ENCODE measurements at regions not wholly inside any gene's neighbourhood (a gene's known extent, or its start where the extent isn't known, plus 50 kb on each side); places are given as distances from the start of the nearest gene placed in this dataset.
"Not testable (repeated sequence)": the region's sequence is repeated elsewhere in the genome, so short reads cannot be mapped to it uniquely, and the experiment has no call there.

DNA sequence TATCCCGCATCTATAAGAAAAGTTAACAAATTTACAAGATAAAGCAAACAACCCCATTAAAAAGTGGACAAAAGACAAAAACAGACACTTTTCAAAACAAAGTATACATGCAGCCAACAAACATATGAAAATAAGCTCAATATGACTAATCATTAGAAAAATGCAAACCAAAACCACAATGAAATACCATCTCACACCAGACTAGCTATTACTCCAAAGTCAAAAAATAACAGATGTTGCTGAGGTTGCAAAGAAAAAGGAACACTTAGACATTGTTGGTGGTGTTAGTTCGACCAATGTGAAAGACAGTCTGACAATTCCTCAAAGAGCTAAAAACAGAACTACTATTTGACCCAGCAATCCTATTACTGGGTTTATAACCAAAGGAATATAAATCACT, 968.6 kb upstream of the USP15 start (continued):
- TF ChIP-seq, protein P1, sequence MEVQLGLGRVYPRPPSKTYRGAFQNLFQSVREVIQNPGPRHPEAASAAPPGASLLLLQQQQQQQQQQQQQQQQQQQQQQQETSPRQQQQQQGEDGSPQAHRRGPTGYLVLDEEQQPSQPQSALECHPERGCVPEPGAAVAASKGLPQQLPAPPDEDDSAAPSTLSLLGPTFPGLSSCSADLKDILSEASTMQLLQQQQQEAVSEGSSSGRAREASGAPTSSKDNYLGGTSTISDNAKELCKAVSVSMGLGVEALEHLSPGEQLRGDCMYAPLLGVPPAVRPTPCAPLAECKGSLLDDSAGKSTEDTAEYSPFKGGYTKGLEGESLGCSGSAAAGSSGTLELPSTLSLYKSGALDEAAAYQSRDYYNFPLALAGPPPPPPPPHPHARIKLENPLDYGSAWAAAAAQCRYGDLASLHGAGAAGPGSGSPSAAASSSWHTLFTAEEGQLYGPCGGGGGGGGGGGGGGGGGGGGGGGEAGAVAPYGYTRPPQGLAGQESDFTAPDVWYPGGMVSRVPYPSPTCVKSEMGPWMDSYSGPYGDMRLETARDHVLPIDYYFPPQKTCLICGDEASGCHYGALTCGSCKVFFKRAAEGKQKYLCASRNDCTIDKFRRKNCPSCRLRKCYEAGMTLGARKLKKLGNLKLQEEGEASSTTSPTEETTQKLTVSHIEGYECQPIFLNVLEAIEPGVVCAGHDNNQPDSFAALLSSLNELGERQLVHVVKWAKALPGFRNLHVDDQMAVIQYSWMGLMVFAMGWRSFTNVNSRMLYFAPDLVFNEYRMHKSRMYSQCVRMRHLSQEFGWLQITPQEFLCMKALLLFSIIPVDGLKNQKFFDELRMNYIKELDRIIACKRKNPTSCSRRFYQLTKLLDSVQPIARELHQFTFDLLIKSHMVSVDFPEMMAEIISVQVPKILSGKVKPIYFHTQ (CRISPR knock-in tag; IDR thresholded peaks at IDR 0.05): no peak
- TF ChIP-seq ATF1 (CRISPR knock-in tag; IDR thresholded peaks at IDR 0.05) (no peak), ZNF416 (CRISPR knock-in tag; IDR thresholded peaks at IDR 0.05) (no peak), CBFB (CRISPR knock-in tag; IDR thresholded peaks at IDR 0.05; ENCODE audit: low read depth) (no peak)
- TF ChIP-seq, protein P2, sequence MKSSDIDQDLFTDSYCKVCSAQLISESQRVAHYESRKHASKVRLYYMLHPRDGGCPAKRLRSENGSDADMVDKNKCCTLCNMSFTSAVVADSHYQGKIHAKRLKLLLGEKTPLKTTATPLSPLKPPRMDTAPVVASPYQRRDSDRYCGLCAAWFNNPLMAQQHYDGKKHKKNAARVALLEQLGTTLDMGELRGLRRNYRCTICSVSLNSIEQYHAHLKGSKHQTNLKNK (CRISPR knock-in tag; IDR thresholded peaks at IDR 0.05): no peak

DNA sequence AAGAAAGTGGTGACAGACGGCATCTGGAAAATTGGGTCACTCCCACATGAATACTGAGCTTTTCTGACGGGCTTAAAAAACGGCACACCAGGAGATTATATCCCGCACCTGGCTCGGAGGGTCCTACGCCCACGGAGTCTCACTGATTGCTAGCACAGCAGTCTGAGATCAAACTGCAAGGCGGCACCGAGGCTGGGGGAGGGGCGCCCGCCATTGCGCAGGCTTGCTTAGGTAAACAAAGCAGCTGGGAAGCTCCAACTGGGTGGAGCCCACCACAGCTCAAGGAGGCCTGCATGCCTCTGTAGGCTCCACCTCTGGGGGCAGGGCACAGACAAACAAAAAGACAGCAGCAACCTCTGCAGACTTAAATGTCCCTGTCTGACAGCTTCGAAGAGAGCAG, 966.2 kb upstream of the USP15 start:
- H3K27me3 Mint-ChIP-seq (ENCODE audit: low read depth); CTCF ChIA-PET; H3K4me1 Mint-ChIP-seq; H3K4me3 Mint-ChIP-seq; DNase-seq (ENCODE audit: low spot score); ATAC-seq; H3K27ac Mint-ChIP-seq; POLR2A ChIA-PET: not testable (repeated sequence)
- H3K9me3 Mint-ChIP-seq: peaks cover 62% of the 10 kb centered on the region
- H3K36me3 Mint-ChIP-seq: peaks cover 39% of the 10 kb centered on the region

DNA sequence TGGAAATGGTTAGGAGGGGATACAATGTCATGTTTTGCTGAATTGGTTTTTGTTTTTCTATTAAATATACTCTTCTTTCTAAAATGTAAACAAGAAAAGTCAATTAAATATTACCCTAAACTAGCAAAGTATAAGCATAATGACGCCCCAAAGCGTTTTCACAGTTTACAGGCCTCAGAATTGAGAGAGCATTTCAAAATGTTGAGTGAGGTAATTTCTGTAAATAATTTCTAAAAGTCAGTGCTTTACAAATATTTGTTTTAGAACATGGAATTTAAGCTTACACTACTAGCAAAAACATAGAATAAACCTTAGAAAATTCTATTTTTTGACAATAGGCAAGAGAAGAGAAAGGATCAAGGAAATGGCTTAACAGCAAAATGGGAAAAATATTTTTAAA, 958.4 kb upstream of the USP15 start:
- no peak for TF ChIP-seq ZNF263 (CRISPR knock-in tag; IDR thresholded peaks at IDR 0.05; ENCODE audit: low read depth)
- TF ChIP-seq GRHL2 (CRISPR knock-in tag; IDR thresholded peaks at IDR 0.05; ENCODE audit: insufficient replicate concordance, severe bottlenecking): no peak
- no peak for TF ChIP-seq ZNF219 (CRISPR knock-in tag; IDR thresholded peaks at IDR 0.05; ENCODE audit: borderline replicate concordance)
- TF ChIP-seq, protein P3, sequence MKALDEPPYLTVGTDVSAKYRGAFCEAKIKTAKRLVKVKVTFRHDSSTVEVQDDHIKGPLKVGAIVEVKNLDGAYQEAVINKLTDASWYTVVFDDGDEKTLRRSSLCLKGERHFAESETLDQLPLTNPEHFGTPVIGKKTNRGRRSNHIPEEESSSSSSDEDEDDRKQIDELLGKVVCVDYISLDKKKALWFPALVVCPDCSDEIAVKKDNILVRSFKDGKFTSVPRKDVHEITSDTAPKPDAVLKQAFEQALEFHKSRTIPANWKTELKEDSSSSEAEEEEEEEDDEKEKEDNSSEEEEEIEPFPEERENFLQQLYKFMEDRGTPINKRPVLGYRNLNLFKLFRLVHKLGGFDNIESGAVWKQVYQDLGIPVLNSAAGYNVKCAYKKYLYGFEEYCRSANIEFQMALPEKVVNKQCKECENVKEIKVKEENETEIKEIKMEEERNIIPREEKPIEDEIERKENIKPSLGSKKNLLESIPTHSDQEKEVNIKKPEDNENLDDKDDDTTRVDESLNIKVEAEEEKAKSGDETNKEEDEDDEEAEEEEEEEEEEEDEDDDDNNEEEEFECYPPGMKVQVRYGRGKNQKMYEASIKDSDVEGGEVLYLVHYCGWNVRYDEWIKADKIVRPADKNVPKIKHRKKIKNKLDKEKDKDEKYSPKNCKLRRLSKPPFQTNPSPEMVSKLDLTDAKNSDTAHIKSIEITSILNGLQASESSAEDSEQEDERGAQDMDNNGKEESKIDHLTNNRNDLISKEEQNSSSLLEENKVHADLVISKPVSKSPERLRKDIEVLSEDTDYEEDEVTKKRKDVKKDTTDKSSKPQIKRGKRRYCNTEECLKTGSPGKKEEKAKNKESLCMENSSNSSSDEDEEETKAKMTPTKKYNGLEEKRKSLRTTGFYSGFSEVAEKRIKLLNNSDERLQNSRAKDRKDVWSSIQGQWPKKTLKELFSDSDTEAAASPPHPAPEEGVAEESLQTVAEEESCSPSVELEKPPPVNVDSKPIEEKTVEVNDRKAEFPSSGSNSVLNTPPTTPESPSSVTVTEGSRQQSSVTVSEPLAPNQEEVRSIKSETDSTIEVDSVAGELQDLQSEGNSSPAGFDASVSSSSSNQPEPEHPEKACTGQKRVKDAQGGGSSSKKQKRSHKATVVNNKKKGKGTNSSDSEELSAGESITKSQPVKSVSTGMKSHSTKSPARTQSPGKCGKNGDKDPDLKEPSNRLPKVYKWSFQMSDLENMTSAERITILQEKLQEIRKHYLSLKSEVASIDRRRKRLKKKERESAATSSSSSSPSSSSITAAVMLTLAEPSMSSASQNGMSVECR (CRISPR knock-in tag; IDR thresholded peaks at IDR 0.05; ENCODE audit: borderline replicate concordance): no peak
- TF ChIP-seq, protein P2 (CRISPR knock-in tag; IDR thresholded peaks at IDR 0.05): no peak
- no peak for TF ChIP-seq SMAD4 (CRISPR knock-in tag; IDR thresholded peaks at IDR 0.05)
- TF ChIP-seq CREB1 (CRISPR knock-in tag; IDR thresholded peaks at IDR 0.05): no peak
- TF ChIP-seq, protein P4, sequence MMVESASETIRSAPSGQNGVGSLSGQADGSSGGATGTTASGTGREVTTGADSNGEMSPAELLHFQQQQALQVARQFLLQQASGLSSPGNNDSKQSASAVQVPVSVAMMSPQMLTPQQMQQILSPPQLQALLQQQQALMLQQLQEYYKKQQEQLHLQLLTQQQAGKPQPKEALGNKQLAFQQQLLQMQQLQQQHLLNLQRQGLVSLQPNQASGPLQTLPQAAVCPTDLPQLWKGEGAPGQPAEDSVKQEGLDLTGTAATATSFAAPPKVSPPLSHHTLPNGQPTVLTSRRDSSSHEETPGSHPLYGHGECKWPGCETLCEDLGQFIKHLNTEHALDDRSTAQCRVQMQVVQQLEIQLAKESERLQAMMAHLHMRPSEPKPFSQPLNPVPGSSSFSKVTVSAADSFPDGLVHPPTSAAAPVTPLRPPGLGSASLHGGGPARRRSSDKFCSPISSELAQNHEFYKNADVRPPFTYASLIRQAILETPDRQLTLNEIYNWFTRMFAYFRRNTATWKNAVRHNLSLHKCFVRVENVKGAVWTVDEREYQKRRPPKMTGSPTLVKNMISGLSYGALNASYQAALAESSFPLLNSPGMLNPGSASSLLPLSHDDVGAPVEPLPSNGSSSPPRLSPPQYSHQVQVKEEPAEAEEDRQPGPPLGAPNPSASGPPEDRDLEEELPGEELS (CRISPR knock-in tag; IDR thresholded peaks at IDR 0.05): no peak
- TF ChIP-seq, protein P5, sequence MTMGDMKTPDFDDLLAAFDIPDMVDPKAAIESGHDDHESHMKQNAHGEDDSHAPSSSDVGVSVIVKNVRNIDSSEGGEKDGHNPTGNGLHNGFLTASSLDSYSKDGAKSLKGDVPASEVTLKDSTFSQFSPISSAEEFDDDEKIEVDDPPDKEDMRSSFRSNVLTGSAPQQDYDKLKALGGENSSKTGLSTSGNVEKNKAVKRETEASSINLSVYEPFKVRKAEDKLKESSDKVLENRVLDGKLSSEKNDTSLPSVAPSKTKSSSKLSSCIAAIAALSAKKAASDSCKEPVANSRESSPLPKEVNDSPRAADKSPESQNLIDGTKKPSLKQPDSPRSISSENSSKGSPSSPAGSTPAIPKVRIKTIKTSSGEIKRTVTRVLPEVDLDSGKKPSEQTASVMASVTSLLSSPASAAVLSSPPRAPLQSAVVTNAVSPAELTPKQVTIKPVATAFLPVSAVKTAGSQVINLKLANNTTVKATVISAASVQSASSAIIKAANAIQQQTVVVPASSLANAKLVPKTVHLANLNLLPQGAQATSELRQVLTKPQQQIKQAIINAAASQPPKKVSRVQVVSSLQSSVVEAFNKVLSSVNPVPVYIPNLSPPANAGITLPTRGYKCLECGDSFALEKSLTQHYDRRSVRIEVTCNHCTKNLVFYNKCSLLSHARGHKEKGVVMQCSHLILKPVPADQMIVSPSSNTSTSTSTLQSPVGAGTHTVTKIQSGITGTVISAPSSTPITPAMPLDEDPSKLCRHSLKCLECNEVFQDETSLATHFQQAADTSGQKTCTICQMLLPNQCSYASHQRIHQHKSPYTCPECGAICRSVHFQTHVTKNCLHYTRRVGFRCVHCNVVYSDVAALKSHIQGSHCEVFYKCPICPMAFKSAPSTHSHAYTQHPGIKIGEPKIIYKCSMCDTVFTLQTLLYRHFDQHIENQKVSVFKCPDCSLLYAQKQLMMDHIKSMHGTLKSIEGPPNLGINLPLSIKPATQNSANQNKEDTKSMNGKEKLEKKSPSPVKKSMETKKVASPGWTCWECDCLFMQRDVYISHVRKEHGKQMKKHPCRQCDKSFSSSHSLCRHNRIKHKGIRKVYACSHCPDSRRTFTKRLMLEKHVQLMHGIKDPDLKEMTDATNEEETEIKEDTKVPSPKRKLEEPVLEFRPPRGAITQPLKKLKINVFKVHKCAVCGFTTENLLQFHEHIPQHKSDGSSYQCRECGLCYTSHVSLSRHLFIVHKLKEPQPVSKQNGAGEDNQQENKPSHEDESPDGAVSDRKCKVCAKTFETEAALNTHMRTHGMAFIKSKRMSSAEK (CRISPR knock-in tag; IDR thresholded peaks at IDR 0.05; ENCODE audit: borderline replicate concordance): no peak
- TF ChIP-seq, protein P6, sequence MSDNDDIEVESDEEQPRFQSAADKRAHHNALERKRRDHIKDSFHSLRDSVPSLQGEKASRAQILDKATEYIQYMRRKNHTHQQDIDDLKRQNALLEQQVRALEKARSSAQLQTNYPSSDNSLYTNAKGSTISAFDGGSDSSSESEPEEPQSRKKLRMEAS (CRISPR knock-in tag; IDR thresholded peaks at IDR 0.05): no peak
- TF ChIP-seq ZNF138 (CRISPR knock-in tag; conservative IDR thresholded peaks at IDR 0.05): no peak
- DNase-seq (ENCODE audit: low spot score): no peak
- ATAC-seq: no peak
- Mint-ChIP-seq H3K4me3 (no peak overlapping the region), H3K27ac (no peak overlapping the region), H3K36me3 (no peaks in the 10 kb centered on the region; the same call in 1 of the 2 replicates), H3K9me3 (peaks cover 14% of the 10 kb centered on the region), H3K4me1 (no peaks in the 10 kb centered on the region; the same call in 1 of the 2 replicates), H3K27me3 (ENCODE audit: low read depth) (no peaks in the 10 kb centered on the region)
- POLR2A ChIA-PET: no interaction called here
- CTCF ChIA-PET: no interaction called here
